ENCODE measurements at regions not wholly inside any gene's neighbourhood (a gene's known extent, or its start where the extent isn't known, plus 50 kb on each side); places are given as distances from the start of the nearest gene placed in this dataset.

GRCh38 chr7:79988653-79989052, 146.0 kb upstream of the GNAI1 start:
- no peak for TF ChIP-seq CTCF (IDR thresholded peaks at IDR 0.05)
- TF ChIP-seq EZH2 (IDR thresholded peaks at IDR 0.05), result no peak

All from neural progenitor cell (in vitro differentiated cells).